Left hindlimb (tissue), 1 donor: ENCODE measurements at regions not wholly inside any gene's neighbourhood (a gene's known extent, or its start where the extent isn't known, plus 50 kb on each side); places are given as distances from the start of the nearest gene placed in this dataset.

Experiments used
- DNase-seq: peaks from one replicate; pipeline ENCODE4 v3.0.0-alpha.2; 2018

GRCh38 chr17:63134867-63135266 is 168.8 kb downstream of the TANC2 start:
- DNase-seq = no peak

- DNase-seq = no peak
These were observed 170.5 kb downstream of the TANC2 start for GRCh38 chr17:63136369-63137012.

- DNase-seq = no peak
These were observed 171.1 kb downstream of the TANC2 start for GRCh38 chr17:63137163-63137562.

GRCh38 chr17:63138713-63139112 is 172.7 kb downstream of the TANC2 start:
- DNase-seq = no peak

GRCh38 chr17:63139356-63139755 is 173.3 kb downstream of the TANC2 start:
- DNase-seq = no peak

- no peak for DNase-seq
These were observed 174.2 kb downstream of the TANC2 start for GRCh38 chr17:63140255-63140654.

GRCh38 chr17:63142836-63143235 is 176.8 kb downstream of the TANC2 start:
- DNase-seq = no peak

GRCh38 chr17:63150490-63150889 is 184.5 kb downstream of the TANC2 start:
- DNase-seq = no peak

- peak; percentile 43 for DNase-seq
These were observed 185.0 kb downstream of the TANC2 start for GRCh38 chr17:63150994-63151464.

GRCh38 chr17:63151941-63152523 is 186.0 kb downstream of the TANC2 start:
- DNase-seq = no peak

GRCh38 chr17:63153488-63153887 is 187.5 kb downstream of the TANC2 start:
- DNase-seq = no peak

GRCh38 chr17:63154586-63155244 is 188.7 kb downstream of the TANC2 start:
- DNase-seq = no peak

- no peak for DNase-seq
These were observed 191.0 kb downstream of the TANC2 start for GRCh38 chr17:63156986-63157385.

GRCh38 chr17:63162406-63163157 is 196.5 kb downstream of the TANC2 start:
- no peak for DNase-seq

GRCh38 chr17:63163158-63163520 is 197.1 kb downstream of the TANC2 start:
- DNase-seq = no peak

- no peak for DNase-seq
These were observed 199.4 kb downstream of the TANC2 start for GRCh38 chr17:63165400-63165799.

- no peak for DNase-seq
These were observed 204.8 kb downstream of the TANC2 start for GRCh38 chr17:63170795-63171194.

- no peak for DNase-seq
These were observed 205.7 kb downstream of the TANC2 start for GRCh38 chr17:63171428-63172393.

GRCh38 chr17:63173450-63173849 is 207.4 kb downstream of the TANC2 start:
- DNase-seq = no peak

- no peak for DNase-seq
These were observed 207.9 kb downstream of the TANC2 start for GRCh38 chr17:63173903-63174302.

- no peak for DNase-seq
These were observed 212.5 kb downstream of the TANC2 start for GRCh38 chr17:63178530-63178929.

- DNase-seq = no peak
These were observed 215.8 kb downstream of the TANC2 start for GRCh38 chr17:63181856-63182255.
